ENCODE measurements at regions not wholly inside any gene's neighbourhood (a gene's known extent, or its start where the extent isn't known, plus 50 kb on each side); places are given as distances from the start of the nearest gene placed in this dataset.

- H3K9me3 ChIP-seq (ENCODE audit: control insufficient read depth, low read depth, low read length) = no peaks in the 10 kb centered on the region
- H3K27me3 Mint-ChIP-seq (ENCODE audit: low read depth) = no peaks in the 10 kb centered on the region
- no peak overlapping the region for H2BK20ac ChIP-seq (ENCODE audit: low read depth, low read length, poor library complexity, severe bottlenecking)
- H3K27ac Mint-ChIP-seq = no peak overlapping the region
- H2BK15ac ChIP-seq (ENCODE audit: low read depth, low read length) = no peak overlapping the region
- no peak overlapping the region for H4K5ac ChIP-seq (ENCODE audit: insufficient read length, low read depth, low read length)
- H2BK5ac ChIP-seq (ENCODE audit: insufficient read length, low read length) = no peak overlapping the region
- H3K18ac ChIP-seq (ENCODE audit: insufficient read length, low read depth, low read length) = no peak overlapping the region
- no peak overlapping the region for H4K8ac ChIP-seq (replicated peaks; ENCODE audit: insufficient read length, low read depth, low read length)
- H3K23ac ChIP-seq (ENCODE audit: insufficient read length, low read depth, low read length) = no peak overlapping the region
- no peak overlapping the region for H3K27ac ChIP-seq (ENCODE audit: insufficient read length, low read depth, low read length)
- H3K27me3 ChIP-seq (ENCODE audit: insufficient read depth, low read length) = no peaks in the 10 kb centered on the region
- no peak overlapping the region for H2AFZ ChIP-seq (ENCODE audit: low read length)
- H4K91ac ChIP-seq (ENCODE audit: insufficient read length, low read depth, low read length) = no peak overlapping the region
- no peaks in the 10 kb centered on the region for H3K23me2 ChIP-seq (ENCODE audit: insufficient read length, low read depth, low read length, poor library complexity, severe bottlenecking)
- no peak overlapping the region for H2AK5ac ChIP-seq (ENCODE audit: insufficient read length, low read length)
- H3K79me1 ChIP-seq (ENCODE audit: insufficient read depth, low read depth, low read length, poor library complexity, severe bottlenecking) = no peaks in the 10 kb centered on the region
- H3K36me3 Mint-ChIP-seq (ENCODE audit: insufficient read depth in 1 of 3, low read depth in 3 of 3) = no peaks in the 10 kb centered on the region
- no peak for DNase-seq
- H2BK12ac ChIP-seq (ENCODE audit: insufficient read length, low read depth, low read length) = no peak overlapping the region
- no peak overlapping the region for H3K14ac ChIP-seq (ENCODE audit: insufficient read depth, low read length)
- no peak overlapping the region for H3K4ac ChIP-seq (ENCODE audit: low read depth, low read length)
- WGBS (ENCODE audit: extremely low coverage, insufficient read length, low lambda C conversion rate) = no CpG with 5 or more reads among the region's 3 CpGs
- no peaks in the 10 kb centered on the region for H3K4me1 Mint-ChIP-seq
- H3K79me2 ChIP-seq (ENCODE audit: insufficient read depth, low read length) = no peaks in the 10 kb centered on the region
- H3T11ph ChIP-seq (ENCODE audit: low read length) = no peak overlapping the region
- no peak overlapping the region for H3K4me3 Mint-ChIP-seq
- no peak overlapping the region for H3K9ac ChIP-seq (ENCODE audit: extremely low read depth, insufficient read length, low read length)
- TF ChIP-seq CTCF (conservative IDR thresholded peaks at IDR 0.05) = no peak
- no peak overlapping the region for H2BK120ac ChIP-seq (ENCODE audit: low read depth, low read length, poor library complexity, severe bottlenecking)
- H3K56ac ChIP-seq (ENCODE audit: insufficient read length, low read depth, low read length) = no peak overlapping the region
- no peaks in the 10 kb centered on the region for H3K4me1 ChIP-seq (ENCODE audit: insufficient read depth, low read length)
- no peaks in the 10 kb centered on the region for H4K20me1 ChIP-seq (ENCODE audit: control insufficient read depth, insufficient read depth, insufficient read length)
- no peak overlapping the region for H3K4me2 ChIP-seq (ENCODE audit: insufficient read depth, insufficient read length, low read length)
- H3K9me3 Mint-ChIP-seq = no peaks in the 10 kb centered on the region
Observed at GRCh38 chr13:87537951-87538350, 133.2 kb upstream of the SLITRK5 start.

Data from H9 (cell line).